ENCODE measurements at regions not wholly inside any gene's neighbourhood (a gene's known extent, or its start where the extent isn't known, plus 50 kb on each side); places are given as distances from the start of the nearest gene placed in this dataset.

- Histone ChIP-seq H3K4me1 (ENCODE audit: low read depth, poor library complexity, severe bottlenecking) (no peaks in the 10 kb centered on the region), H3K4me3 (IDR thresholded peaks at IDR 0.05; ENCODE audit: insufficient read depth, low read depth, low read length) (no peak overlapping the region), H3K4me2 (no peak overlapping the region), H2AFZ (ENCODE audit: low read depth) (no peak overlapping the region), H4K20me1 (ENCODE audit: insufficient read depth) (no peaks in the 10 kb centered on the region), H3K27me3 (ENCODE audit: insufficient read depth, low read depth) (no peaks in the 10 kb centered on the region), H3K79me2 (ENCODE audit: insufficient read depth, low read depth) (no peaks in the 10 kb centered on the region), H3K36me3 (ENCODE audit: insufficient read depth) (no peaks in the 10 kb centered on the region), H3K9ac (no peak overlapping the region), H3K27ac (no peak overlapping the region)
- TF ChIP-seq CTCF (conservative IDR thresholded peaks at IDR 0.05; ENCODE audit: low read depth, low read length) = no peak
Observed at GRCh38 chr7:85587785-85588184, 400.9 kb upstream of the SEMA3D start.

- no peak for TF ChIP-seq CTCF (conservative IDR thresholded peaks at IDR 0.05; ENCODE audit: low read depth, low read length)
- H3K9ac ChIP-seq = no peak overlapping the region
- H2AFZ ChIP-seq (ENCODE audit: low read depth) = no peak overlapping the region
- H3K27me3 ChIP-seq (ENCODE audit: insufficient read depth, low read depth) = no peaks in the 10 kb centered on the region
- H3K79me2 ChIP-seq (ENCODE audit: insufficient read depth, low read depth) = no peaks in the 10 kb centered on the region
- H3K4me3 ChIP-seq (IDR thresholded peaks at IDR 0.05; ENCODE audit: insufficient read depth, low read depth, low read length) = no peak overlapping the region
- H3K36me3 ChIP-seq (ENCODE audit: insufficient read depth) = no peaks in the 10 kb centered on the region
- H3K4me1 ChIP-seq (ENCODE audit: low read depth, poor library complexity, severe bottlenecking) = no peaks in the 10 kb centered on the region
- no peak overlapping the region for H3K27ac ChIP-seq
- no peak overlapping the region for H3K4me2 ChIP-seq
- no peaks in the 10 kb centered on the region for H4K20me1 ChIP-seq (ENCODE audit: insufficient read depth)
Observed at GRCh38 chr7:85586091-85586490, 399.2 kb upstream of the SEMA3D start.

- Histone ChIP-seq H2AFZ (ENCODE audit: low read depth) (no peak overlapping the region), H3K4me3 (IDR thresholded peaks at IDR 0.05; ENCODE audit: insufficient read depth, low read depth, low read length) (no peak overlapping the region), H3K27me3 (ENCODE audit: insufficient read depth, low read depth) (no peaks in the 10 kb centered on the region), H3K79me2 (ENCODE audit: insufficient read depth, low read depth) (no peaks in the 10 kb centered on the region), H3K4me1 (ENCODE audit: low read depth, poor library complexity, severe bottlenecking) (no peaks in the 10 kb centered on the region), H4K20me1 (ENCODE audit: insufficient read depth) (no peaks in the 10 kb centered on the region), H3K9ac (no peak overlapping the region), H3K27ac (no peak overlapping the region), H3K4me2 (no peak overlapping the region), H3K36me3 (ENCODE audit: insufficient read depth) (no peaks in the 10 kb centered on the region)
- no peak for TF ChIP-seq CTCF (conservative IDR thresholded peaks at IDR 0.05; ENCODE audit: low read depth, low read length)
Observed at GRCh38 chr7:85583131-85583953, 396.5 kb upstream of the SEMA3D start.

- Histone ChIP-seq H3K9ac (no peak overlapping the region), H3K4me2 (no peak overlapping the region), H3K36me3 (ENCODE audit: insufficient read depth) (no peaks in the 10 kb centered on the region; the same call in 1 of the 2 replicates), H2AFZ (ENCODE audit: low read depth) (no peak overlapping the region), H3K27ac (no peak overlapping the region), H3K4me3 (IDR thresholded peaks at IDR 0.05; ENCODE audit: insufficient read depth, low read depth, low read length) (no peak overlapping the region), H3K27me3 (ENCODE audit: insufficient read depth, low read depth) (no peaks in the 10 kb centered on the region), H3K79me2 (ENCODE audit: insufficient read depth, low read depth) (no peaks in the 10 kb centered on the region), H3K4me1 (ENCODE audit: low read depth, poor library complexity, severe bottlenecking) (no peaks in the 10 kb centered on the region), H4K20me1 (ENCODE audit: insufficient read depth) (no peaks in the 10 kb centered on the region)
- TF ChIP-seq CTCF (conservative IDR thresholded peaks at IDR 0.05; ENCODE audit: low read depth, low read length) = no peak
Observed at GRCh38 chr7:85573844-85574243, 387.0 kb upstream of the SEMA3D start.
